Fibroblast of lung (primary cell): ENCODE measurements at regions not wholly inside any gene's neighbourhood (a gene's known extent, or its start where the extent isn't known, plus 50 kb on each side); places are given as distances from the start of the nearest gene placed in this dataset.

Source experiments
- DNase-seq, 2 donors: peaks; one replicate each; pipeline versions ENCODE4 v3.0.0 to v3.0.0-alpha.2; 2010; ENCODE audit warnings: low read depth in 2 of 2
- H2AFZ ChIP-seq: 2 replicates; pipeline ENCODE4 v1.5.1; 2012; ENCODE audit warnings: low read length, control low read depth, inconsistent platforms
- H3K27ac ChIP-seq: 2 replicates; pipeline ENCODE4 v1.5.1; 2011; ENCODE audit warnings: low read length, control low read depth; ENCODE audit not compliant: insufficient read depth
- H3K27me3 ChIP-seq: 2 replicates; pipeline ENCODE4 v1.5.1; 2011; ENCODE audit warnings: mild to moderate bottlenecking, low read length; ENCODE audit not compliant: control insufficient read depth, insufficient read depth
- H3K36me3 ChIP-seq: 2 replicates; pipeline ENCODE4 v1.5.1; 2011; ENCODE audit warnings: low read length; ENCODE audit not compliant: control insufficient read depth, insufficient read depth
- H3K4me1 ChIP-seq: 2 replicates; pipeline ENCODE4 v1.5.1; 2011; ENCODE audit warnings: low read length; ENCODE audit not compliant: control insufficient read depth, insufficient read depth; ENCODE audit errors: extremely low read depth
- H3K4me2 ChIP-seq: 2 replicates; pipeline ENCODE4 v1.5.1; 2011; ENCODE audit warnings: low read length, control low read depth; ENCODE audit not compliant: insufficient read depth; ENCODE audit errors: extremely low read depth
- H3K4me3 ChIP-seq, 4 experiments: fragments of 200-600 bp in 1 of 4; sonication (generic) in 1 of 4; replicated peaks in 1 of 4; 2 replicates each; pipeline ENCODE4 v1.5.1; 2011 to 2016; ENCODE audit warnings: low read length in 4 of 4, low read depth in 3 of 4, mild to moderate bottlenecking in 3 of 4, control low read depth in 2 of 4, inconsistent platforms in 1 of 4, mixed read lengths in 1 of 4; ENCODE audit not compliant: insufficient read depth in 1 of 4; ENCODE audit errors: control extremely low read depth in 1 of 4
- H3K79me2 ChIP-seq: 2 replicates; pipeline ENCODE4 v1.5.1; 2012; ENCODE audit warnings: mild to moderate bottlenecking, low read length, inconsistent platforms; ENCODE audit not compliant: control insufficient read depth, insufficient read depth
- H3K9ac ChIP-seq: 2 replicates; pipeline ENCODE4 v1.5.1; 2011; ENCODE audit warnings: mild to moderate bottlenecking, low read length, control low read depth; ENCODE audit not compliant: insufficient read depth
- H3K9me3 ChIP-seq: 2 replicates; pipeline ENCODE4 v1.5.1; 2012; ENCODE audit warnings: low read depth, low read length; ENCODE audit not compliant: control insufficient read depth, insufficient read depth
- H4K20me1 ChIP-seq: 2 replicates; pipeline ENCODE4 v1.5.1; 2011; ENCODE audit warnings: low read length; ENCODE audit not compliant: control insufficient read depth, insufficient read depth; ENCODE audit errors: extremely low read depth
- EZH2 ChIP-seq: IDR thresholded peaks from 2 replicates; pipeline ENCODE4 v1.5.1; 2012; ENCODE audit warnings: low read length, control low read depth, mild to moderate bottlenecking; ENCODE audit errors: missing control alignments
- TF ChIP-seq, protein P1 (sequence below), 2 donors: IDR thresholded peaks in 1 of 2; conservative IDR thresholded peaks in 1 of 2; 1 replicate in 1 of 2; 2 replicates in 1 of 2; pipeline ENCODE4 v1.5.1; 2011 to 2012; ENCODE audit warnings: low read length in 2 of 2, control low read depth in 1 of 2, inconsistent platforms in 1 of 2, low read depth in 1 of 2, mild to moderate bottlenecking in 1 of 2

DNA sequence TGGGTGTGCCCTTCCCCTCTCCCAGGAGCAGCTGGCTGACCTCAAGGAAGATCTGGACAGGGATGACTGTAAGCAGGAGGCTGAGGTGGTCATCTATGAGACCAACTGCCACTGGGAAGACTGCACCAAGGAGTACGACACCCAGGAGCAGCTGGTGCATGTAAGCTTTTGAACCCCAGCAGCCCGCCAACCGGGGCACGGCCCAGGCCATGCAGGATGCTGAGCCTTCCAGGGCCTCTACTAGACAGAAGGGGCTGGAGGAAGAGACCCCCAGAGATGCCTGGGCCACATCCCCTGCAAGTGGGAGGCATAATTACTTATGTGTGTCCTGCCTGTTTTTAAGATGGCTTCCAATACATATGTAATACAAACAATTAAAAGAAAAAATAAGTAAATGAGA lies 239.3 kb downstream of the GLI2 start:
- Histone ChIP-seq H3K36me3 (peaks cover 16% of the 10 kb centered on the region), H3K27me3 (no peaks in the 10 kb centered on the region), H3K4me1 (no peaks in the 10 kb centered on the region), H3K4me2 (no peak overlapping the region), H3K9me3 (no peaks in the 10 kb centered on the region), H4K20me1 (no peaks in the 10 kb centered on the region), H3K9ac (no peak overlapping the region), H3K27ac (no peak overlapping the region), H3K4me3 (no peak overlapping the region), H2AFZ (no peak overlapping the region), H3K79me2 (no peaks in the 10 kb centered on the region)
- DNase-seq: no peak
- TF ChIP-seq, protein P1, sequence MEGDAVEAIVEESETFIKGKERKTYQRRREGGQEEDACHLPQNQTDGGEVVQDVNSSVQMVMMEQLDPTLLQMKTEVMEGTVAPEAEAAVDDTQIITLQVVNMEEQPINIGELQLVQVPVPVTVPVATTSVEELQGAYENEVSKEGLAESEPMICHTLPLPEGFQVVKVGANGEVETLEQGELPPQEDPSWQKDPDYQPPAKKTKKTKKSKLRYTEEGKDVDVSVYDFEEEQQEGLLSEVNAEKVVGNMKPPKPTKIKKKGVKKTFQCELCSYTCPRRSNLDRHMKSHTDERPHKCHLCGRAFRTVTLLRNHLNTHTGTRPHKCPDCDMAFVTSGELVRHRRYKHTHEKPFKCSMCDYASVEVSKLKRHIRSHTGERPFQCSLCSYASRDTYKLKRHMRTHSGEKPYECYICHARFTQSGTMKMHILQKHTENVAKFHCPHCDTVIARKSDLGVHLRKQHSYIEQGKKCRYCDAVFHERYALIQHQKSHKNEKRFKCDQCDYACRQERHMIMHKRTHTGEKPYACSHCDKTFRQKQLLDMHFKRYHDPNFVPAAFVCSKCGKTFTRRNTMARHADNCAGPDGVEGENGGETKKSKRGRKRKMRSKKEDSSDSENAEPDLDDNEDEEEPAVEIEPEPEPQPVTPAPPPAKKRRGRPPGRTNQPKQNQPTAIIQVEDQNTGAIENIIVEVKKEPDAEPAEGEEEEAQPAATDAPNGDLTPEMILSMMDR (conservative IDR thresholded peaks at IDR 0.05 in 1 of 2, IDR thresholded peaks at IDR 0.05 in 1 of 2; ENCODE audit: low read depth in 1 of 2, low read length in 2 of 2): no peak
- TF ChIP-seq EZH2: no peak

DNA sequence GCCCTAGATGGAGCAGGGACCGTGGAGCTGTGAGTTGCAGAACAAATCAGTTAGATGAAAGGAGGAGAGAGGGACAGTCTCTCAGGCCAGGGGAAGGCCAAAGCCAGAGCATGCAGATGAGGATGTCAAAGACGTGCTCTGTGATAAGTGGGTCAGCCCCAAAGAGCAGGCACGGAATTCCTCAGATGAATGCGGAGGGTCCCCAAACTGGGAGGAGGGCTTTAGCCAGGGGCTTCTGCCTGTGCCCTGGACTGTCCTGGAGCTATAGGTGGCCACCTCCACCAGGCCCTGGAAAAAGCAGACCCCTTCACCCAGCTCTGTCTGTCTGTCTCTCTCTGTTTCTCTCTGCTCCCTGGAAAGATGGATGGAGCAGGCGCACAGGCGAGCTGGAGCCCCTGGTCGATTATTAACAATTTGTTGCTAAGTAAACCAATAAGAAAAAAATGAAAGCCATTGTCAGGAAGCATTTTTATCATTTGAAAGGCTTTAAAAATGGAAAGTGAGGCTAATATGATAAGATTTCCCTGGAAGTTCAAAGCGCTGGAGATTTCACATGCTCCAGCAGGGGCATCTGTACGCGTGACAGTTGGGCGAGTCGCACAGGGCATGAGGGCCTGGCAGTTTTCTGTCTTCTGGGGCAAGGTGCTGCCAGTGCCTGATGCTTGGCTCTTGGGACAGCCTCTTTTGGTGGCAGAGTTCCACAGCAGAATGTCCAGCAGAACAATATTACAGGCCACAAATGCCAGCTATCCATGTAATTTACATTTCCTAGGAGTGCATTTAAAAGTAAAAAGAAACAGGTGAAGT lies 241.0 kb downstream of the GLI2 start:
- H3K4me1 ChIP-seq: no peaks in the 10 kb centered on the region
- H3K79me2 ChIP-seq: no peaks in the 10 kb centered on the region
- no peak for DNase-seq
- no peaks in the 10 kb centered on the region for H3K27me3 ChIP-seq
- peaks cover 1% of the 10 kb centered on the region for H4K20me1 ChIP-seq
- H3K4me3 ChIP-seq: no peak overlapping the region
- H3K36me3 ChIP-seq: peaks cover 14% of the 10 kb centered on the region
- TF ChIP-seq EZH2: no peak
- TF ChIP-seq, protein P1 (conservative IDR thresholded peaks at IDR 0.05 in 1 of 2, IDR thresholded peaks at IDR 0.05 in 1 of 2; ENCODE audit: low read depth in 1 of 2, low read length in 2 of 2): no peak
- H3K9me3 ChIP-seq: no peaks in the 10 kb centered on the region
- no peak overlapping the region for H3K4me2 ChIP-seq
- H2AFZ ChIP-seq: no peak overlapping the region
- no peak overlapping the region for H3K9ac ChIP-seq
- H3K27ac ChIP-seq: no peak overlapping the region

DNA sequence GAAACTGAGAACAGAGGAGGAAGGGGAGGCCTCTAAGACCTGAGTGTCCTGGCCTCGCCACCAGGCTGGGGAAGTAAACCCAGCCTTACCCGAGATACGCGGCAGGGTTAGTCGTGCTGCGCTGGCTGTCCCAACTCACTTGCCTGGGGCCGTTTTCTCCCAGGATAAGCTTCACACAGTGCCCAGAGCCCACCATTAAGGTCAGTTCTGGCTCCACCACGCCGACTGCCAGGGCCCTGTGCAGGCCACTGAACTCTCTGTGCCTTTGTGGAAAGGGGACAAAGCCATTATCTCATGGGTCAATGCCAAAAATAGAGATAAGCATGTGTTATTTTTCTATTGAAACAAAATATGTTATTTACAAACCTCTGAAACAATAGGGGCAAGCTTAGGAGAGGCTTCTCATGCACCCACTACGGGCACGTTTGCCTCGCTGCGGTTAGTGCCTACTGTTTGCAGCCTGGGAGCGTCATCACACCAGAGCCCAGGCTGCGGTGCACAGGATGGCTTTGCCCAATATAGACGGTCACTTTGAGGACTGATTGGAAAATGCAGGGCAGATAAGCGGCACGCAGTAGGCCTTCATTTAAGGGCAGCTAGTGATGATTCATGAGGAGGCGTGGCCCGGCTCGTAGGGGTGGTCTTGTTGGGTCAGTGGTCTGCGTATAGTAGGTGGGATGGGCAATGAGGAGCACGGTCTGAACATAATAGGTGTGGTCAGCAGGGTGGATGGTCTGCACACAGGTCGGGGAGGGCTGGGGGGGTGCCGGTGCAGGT lies 242.1 kb downstream of the GLI2 start:
- Histone ChIP-seq H3K9ac (no peak overlapping the region), H3K4me3 (no peak overlapping the region), H3K27me3 (no peaks in the 10 kb centered on the region), H2AFZ (no peak overlapping the region), H3K27ac (no peak overlapping the region), H3K9me3 (no peaks in the 10 kb centered on the region), H3K79me2 (no peaks in the 10 kb centered on the region), H3K4me1 (no peaks in the 10 kb centered on the region), H3K36me3 (peaks cover 14% of the 10 kb centered on the region), H3K4me2 (no peak overlapping the region), H4K20me1 (peaks cover 2% of the 10 kb centered on the region)
- DNase-seq: no peak
- TF ChIP-seq, protein P1 (conservative IDR thresholded peaks at IDR 0.05 in 1 of 2, IDR thresholded peaks at IDR 0.05 in 1 of 2; ENCODE audit: low read depth in 1 of 2, low read length in 2 of 2): no peak
- TF ChIP-seq EZH2: no peak
